Activated CD4-positive, alpha-beta memory T cell treated with anti-CD3 and anti-CD28 coated beads for 36 hours (primary cell): ENCODE measurements at regions not wholly inside any gene's neighbourhood (a gene's known extent, or its start where the extent isn't known, plus 50 kb on each side); places are given as distances from the start of the nearest gene placed in this dataset.

Experiments used
- CTCF ChIA-PET: fragments of 350-600 bp; sonication (Branson Sonifier 250); formaldehyde crosslinking; loops from one replicate; lab custom pipeline; 2021; ENCODE audit warnings: antibody characterized with exemption, inconsistent platforms; lab: Charles Lee
- POLR2A ChIA-PET: fragments of 350-600 bp; sonication (Branson Sonifier 250); formaldehyde crosslinking; loops from one replicate; lab custom pipeline; 2021; ENCODE audit warnings: antibody characterized with exemption; lab: Charles Lee
- DNase-seq: peaks from one replicate; pipeline ENCODE4 v3.0.0-alpha.2; 2020
- H3K27ac Mint-ChIP-seq: one replicate; pipeline ENCODE4 v1.8.0; 2021; ENCODE audit warnings: mixed read lengths
- H3K27me3 Mint-ChIP-seq: one replicate; pipeline ENCODE4 v1.8.0; 2021; ENCODE audit warnings: mixed read lengths
- H3K36me3 Mint-ChIP-seq: one replicate; pipeline ENCODE4 v1.8.0; 2021; ENCODE audit warnings: mixed read lengths
- H3K4me1 Mint-ChIP-seq: one replicate; pipeline ENCODE4 v1.8.0; 2021; ENCODE audit warnings: low read depth, mixed read lengths
- H3K4me3 Mint-ChIP-seq: one replicate; pipeline ENCODE4 v1.8.0; 2021; ENCODE audit warnings: mild to moderate bottlenecking, mixed read lengths
- H3K9me3 Mint-ChIP-seq: one replicate; pipeline ENCODE4 v1.8.0; 2021; ENCODE audit warnings: mixed read lengths
- intact Hi-C: fragments of 100-400 bp; cut with micrococcal nuclease; formaldehyde crosslinking; loops from one replicate; pipeline ENCODE4 v1.15.1; 2023

GRCh38 chr1:83015163-83015562 is 983.8 kb downstream of the TTLL7 start:
- Mint-ChIP-seq H3K4me1 (no peaks in the 10 kb centered on the region), H3K36me3 (no peaks in the 10 kb centered on the region), H3K27ac (no peak overlapping the region), H3K9me3 (peaks cover 3% of the 10 kb centered on the region), H3K4me3 (no peak overlapping the region), H3K27me3 (no peaks in the 10 kb centered on the region)
- POLR2A ChIA-PET = no interaction called here
- CTCF ChIA-PET = no interaction called here
- DNase-seq = no peak
- intact Hi-C loops = no loop called here

- H3K4me1 Mint-ChIP-seq = no peaks in the 10 kb centered on the region
- intact Hi-C loops = no loop called here
Measured at GRCh38 chr1:83012950-83013349, 986.0 kb downstream of the TTLL7 start.

GRCh38 chr1:83011265-83011664 is 987.7 kb downstream of the TTLL7 start:
- no peaks in the 10 kb centered on the region for H3K9me3 Mint-ChIP-seq
- ChIA-PET POLR2A (no interaction called here), CTCF (no interaction called here)
- H3K4me1 Mint-ChIP-seq = no peaks in the 10 kb centered on the region
- H3K27me3 Mint-ChIP-seq = no peaks in the 10 kb centered on the region
- no peak overlapping the region for H3K27ac Mint-ChIP-seq
- intact Hi-C loops = no loop called here
- H3K4me3 Mint-ChIP-seq = no peak overlapping the region
- H3K36me3 Mint-ChIP-seq = no peaks in the 10 kb centered on the region
- DNase-seq = no peak

More at GRCh38 chr1:83012950-83013349, 986.0 kb downstream of the TTLL7 start:
- Mint-ChIP-seq H3K27ac (no peak overlapping the region), H3K4me3 (no peak overlapping the region), H3K36me3 (no peaks in the 10 kb centered on the region), H3K27me3 (no peaks in the 10 kb centered on the region), H3K9me3 (no peaks in the 10 kb centered on the region)
- ChIA-PET CTCF (no interaction called here), POLR2A (no interaction called here)
- no peak for DNase-seq

- POLR2A ChIA-PET = no interaction called here
- CTCF ChIA-PET = no interaction called here
- Mint-ChIP-seq H3K9me3 (no peaks in the 10 kb centered on the region), H3K4me3 (no peak overlapping the region), H3K27me3 (no peaks in the 10 kb centered on the region), H3K27ac (no peak overlapping the region), H3K4me1 (no peaks in the 10 kb centered on the region), H3K36me3 (no peaks in the 10 kb centered on the region)
- intact Hi-C loops = no loop called here
- no peak for DNase-seq
Measured at GRCh38 chr1:83006271-83006670, 992.7 kb downstream of the TTLL7 start.

DNA sequence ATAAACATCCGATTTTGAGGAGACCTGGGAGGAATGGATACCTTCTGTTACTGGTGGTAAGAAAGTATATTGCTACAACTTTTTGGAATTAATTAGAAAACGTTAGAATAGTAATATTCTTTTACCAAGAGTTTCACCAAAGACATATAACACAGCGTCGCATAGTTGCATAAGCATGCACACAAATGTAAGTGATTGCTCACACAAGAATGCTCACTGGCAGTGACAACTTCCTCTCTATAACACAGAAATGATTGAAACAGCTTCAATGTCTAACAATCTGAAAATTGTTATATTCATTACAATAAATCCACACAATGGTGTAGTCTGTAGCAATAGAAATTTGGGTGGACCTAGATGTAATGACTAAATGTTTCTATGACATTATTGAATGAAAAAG is 998.6 kb downstream of the TTLL7 start:
- no peak overlapping the region for H3K27ac Mint-ChIP-seq
- POLR2A ChIA-PET = no interaction called here
- H3K4me1 Mint-ChIP-seq = no peaks in the 10 kb centered on the region
- no peak overlapping the region for H3K4me3 Mint-ChIP-seq
- intact Hi-C loops = no loop called here
- no peaks in the 10 kb centered on the region for H3K36me3 Mint-ChIP-seq
- no peaks in the 10 kb centered on the region for H3K9me3 Mint-ChIP-seq
- DNase-seq = no peak
- CTCF ChIA-PET = no interaction called here
- no peaks in the 10 kb centered on the region for H3K27me3 Mint-ChIP-seq

DNA sequence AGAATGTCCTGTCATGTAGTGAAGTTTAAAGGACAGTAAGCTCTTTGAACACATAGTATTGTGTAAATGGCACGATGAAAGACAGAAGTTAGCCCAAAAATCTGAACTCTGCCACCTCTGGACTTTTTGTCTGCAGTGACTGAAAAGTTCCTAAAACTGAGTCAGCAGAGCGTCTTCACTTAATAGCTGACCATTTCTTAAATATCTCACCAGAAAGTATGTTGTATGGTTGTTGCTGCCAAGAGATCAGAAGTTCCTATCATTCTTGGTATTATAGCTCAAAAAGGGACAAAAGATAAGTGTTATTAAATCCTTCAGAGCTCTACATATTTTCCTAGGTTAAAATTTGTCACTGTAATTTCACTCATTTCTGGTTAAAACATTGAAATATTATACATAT is 1003.0 kb downstream of the TTLL7 start:
- no peak for DNase-seq
- Mint-ChIP-seq H3K9me3 (peaks cover 4% of the 10 kb centered on the region), H3K36me3 (no peaks in the 10 kb centered on the region), H3K4me1 (no peaks in the 10 kb centered on the region), H3K27me3 (no peaks in the 10 kb centered on the region), H3K4me3 (no peak overlapping the region), H3K27ac (no peak overlapping the region)
- intact Hi-C loops = no loop called here
- ChIA-PET CTCF (no interaction called here), POLR2A (no interaction called here)

GRCh38 chr1:82994616-82995263 is 1004.2 kb downstream of the TTLL7 start:
- no peak overlapping the region for H3K27ac Mint-ChIP-seq
- no peak for DNase-seq
- CTCF ChIA-PET = no interaction called here
- POLR2A ChIA-PET = no interaction called here
- H3K27me3 Mint-ChIP-seq = no peaks in the 10 kb centered on the region
- H3K4me3 Mint-ChIP-seq = no peak overlapping the region
- H3K9me3 Mint-ChIP-seq = peaks cover 4% of the 10 kb centered on the region
- H3K4me1 Mint-ChIP-seq = no peaks in the 10 kb centered on the region
- H3K36me3 Mint-ChIP-seq = no peaks in the 10 kb centered on the region
- intact Hi-C loops = no loop called here

DNA sequence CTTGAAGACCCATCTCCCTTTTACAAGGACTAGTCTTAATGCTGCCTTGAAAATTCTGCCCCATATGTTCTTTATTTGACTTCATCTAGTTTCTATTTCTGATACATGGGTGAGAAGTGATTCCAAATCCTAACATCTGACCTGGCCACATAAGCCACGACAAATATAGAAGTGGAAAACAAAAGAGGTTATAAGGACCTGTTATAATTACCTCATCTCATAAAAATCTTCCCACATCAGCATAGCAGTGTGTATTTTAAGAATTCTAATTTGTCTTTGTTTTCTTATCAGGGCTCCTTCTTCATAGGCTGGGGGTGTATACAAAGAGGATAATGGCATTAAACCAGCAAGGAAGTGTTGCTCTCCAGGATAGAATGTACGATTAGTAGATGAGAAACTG is 1007.4 kb downstream of the TTLL7 start:
- ChIA-PET POLR2A (no interaction called here), CTCF (no interaction called here)
- peaks cover 4% of the 10 kb centered on the region for H3K9me3 Mint-ChIP-seq
- no peaks in the 10 kb centered on the region for H3K36me3 Mint-ChIP-seq
- no peak for DNase-seq
- H3K4me1 Mint-ChIP-seq = no peaks in the 10 kb centered on the region
- intact Hi-C loops = no loop called here
- peaks cover 2% of the 10 kb centered on the region for H3K27me3 Mint-ChIP-seq
- no peak overlapping the region for H3K27ac Mint-ChIP-seq
- H3K4me3 Mint-ChIP-seq = no peak overlapping the region

- H3K27me3 Mint-ChIP-seq = peaks cover 1% of the 10 kb centered on the region
- intact Hi-C loops = no loop called here
- DNase-seq = no peak
- ChIA-PET CTCF (no interaction called here), POLR2A (no interaction called here)
- no peaks in the 10 kb centered on the region for H3K9me3 Mint-ChIP-seq
- peaks cover 3% of the 10 kb centered on the region for H3K4me1 Mint-ChIP-seq
- no peak overlapping the region for H3K27ac Mint-ChIP-seq
- H3K4me3 Mint-ChIP-seq = no peak overlapping the region
- H3K36me3 Mint-ChIP-seq = no peaks in the 10 kb centered on the region
Measured at GRCh38 chr1:82979593-82980236, 1019.2 kb downstream of the TTLL7 start.

GRCh38 chr1:82978461-82979324 is 1020.2 kb downstream of the TTLL7 start:
- ChIA-PET POLR2A (no interaction called here), CTCF (no interaction called here)
- no peaks in the 10 kb centered on the region for H3K36me3 Mint-ChIP-seq
- H3K27me3 Mint-ChIP-seq = peaks cover 1% of the 10 kb centered on the region
- no peak overlapping the region for H3K27ac Mint-ChIP-seq
- no peak overlapping the region for H3K4me3 Mint-ChIP-seq
- H3K4me1 Mint-ChIP-seq = peaks cover 3% of the 10 kb centered on the region
- intact Hi-C loops = no loop called here
- no peak for DNase-seq
- no peaks in the 10 kb centered on the region for H3K9me3 Mint-ChIP-seq

- DNase-seq = no peak
- ChIA-PET CTCF (no interaction called here), POLR2A (no interaction called here)
- intact Hi-C loops = no loop called here
- H3K4me1 Mint-ChIP-seq = no peaks in the 10 kb centered on the region
- no peak overlapping the region for H3K27ac Mint-ChIP-seq
- H3K27me3 Mint-ChIP-seq = no peaks in the 10 kb centered on the region
- no peak overlapping the region for H3K4me3 Mint-ChIP-seq
- H3K36me3 Mint-ChIP-seq = no peaks in the 10 kb centered on the region
- no peaks in the 10 kb centered on the region for H3K9me3 Mint-ChIP-seq
Measured at GRCh38 chr1:82972841-82973553, 1025.9 kb downstream of the TTLL7 start.

GRCh38 chr1:82969340-82969739 is 1029.6 kb downstream of the TTLL7 start:
- POLR2A ChIA-PET = no interaction called here
- no peaks in the 10 kb centered on the region for H3K27me3 Mint-ChIP-seq
- no peaks in the 10 kb centered on the region for H3K9me3 Mint-ChIP-seq
- no peak for DNase-seq
- no peak overlapping the region for H3K4me3 Mint-ChIP-seq
- H3K36me3 Mint-ChIP-seq = no peaks in the 10 kb centered on the region
- no peaks in the 10 kb centered on the region for H3K4me1 Mint-ChIP-seq
- intact Hi-C loops = no loop called here
- H3K27ac Mint-ChIP-seq = no peak overlapping the region
- CTCF ChIA-PET = no interaction called here
